Lower leg skin (tissue), 4 donors: ENCODE measurements at regions not wholly inside any gene's neighbourhood (a gene's known extent, or its start where the extent isn't known, plus 50 kb on each side); places are given as distances from the start of the nearest gene placed in this dataset.

Source experiments
- DNase-seq, 2 donors: peaks; one replicate each; pipeline ENCODE4 v3.0.0-alpha.2; 2019; ENCODE audit warnings: low spot score in 2 of 2
- H3K4me3 ChIP-seq: fragments of 200-600 bp; sonication (generic); 2 replicates; pipeline ENCODE4 v1.5.1; 2017; ENCODE audit warnings: mild to moderate bottlenecking, low read depth; ENCODE audit not compliant: poor library complexity, severe bottlenecking
- POLR2A ChIP-seq, 2 donors: fragments of 450-650 bp; IDR thresholded peaks; one replicate each; pipeline ENCODE4 v1.6.1; 2016 to 2017; ENCODE audit warnings: antibody characterized with exemption in 2 of 2, mild to moderate bottlenecking in 1 of 2, moderate library complexity in 1 of 2
- WGBS, 2 donors: methylation state at CpG; one replicate each; pipeline ENCODE4 v1.1.5; 2018; 5-methylcytosine and 5-hydroxymethylcytosine counted together
- intact Hi-C: fragments of 100-400 bp; cut with DNase I; formaldehyde crosslinking; loops from one replicate; pipeline ENCODE4 v1.15.0; 2023; ENCODE audit warnings: low total_unique reads
- TF ChIP-seq, protein P1 (sequence below), 3 donors: fragments of 450-650 bp; IDR thresholded peaks; one replicate each; pipeline ENCODE4 v1.5.1; 2016; ENCODE audit warnings: antibody characterized with exemption in 3 of 3, mild to moderate bottlenecking in 3 of 3, moderate library complexity in 2 of 3

DNA sequence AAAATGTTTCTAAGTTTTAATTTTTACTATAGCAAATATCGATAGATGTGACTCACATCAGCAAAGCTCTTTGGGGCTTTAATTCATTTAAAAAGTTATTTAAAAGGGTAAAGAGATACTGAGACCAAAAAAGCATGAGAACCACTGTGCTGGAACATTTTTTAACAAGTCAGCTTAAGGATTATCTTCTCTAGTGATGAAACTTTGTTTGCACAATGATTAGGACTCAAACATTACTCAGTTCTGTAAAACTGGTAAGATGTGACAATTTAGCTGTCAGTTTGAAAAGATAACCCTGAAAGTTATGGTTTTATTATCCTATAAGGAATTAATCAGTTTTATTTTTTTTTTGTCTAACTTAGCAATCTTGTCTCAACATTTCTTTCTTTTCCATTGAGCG lies 301.4 kb downstream of the TSN start:
- no peak for DNase-seq
- TF ChIP-seq, protein P1, sequence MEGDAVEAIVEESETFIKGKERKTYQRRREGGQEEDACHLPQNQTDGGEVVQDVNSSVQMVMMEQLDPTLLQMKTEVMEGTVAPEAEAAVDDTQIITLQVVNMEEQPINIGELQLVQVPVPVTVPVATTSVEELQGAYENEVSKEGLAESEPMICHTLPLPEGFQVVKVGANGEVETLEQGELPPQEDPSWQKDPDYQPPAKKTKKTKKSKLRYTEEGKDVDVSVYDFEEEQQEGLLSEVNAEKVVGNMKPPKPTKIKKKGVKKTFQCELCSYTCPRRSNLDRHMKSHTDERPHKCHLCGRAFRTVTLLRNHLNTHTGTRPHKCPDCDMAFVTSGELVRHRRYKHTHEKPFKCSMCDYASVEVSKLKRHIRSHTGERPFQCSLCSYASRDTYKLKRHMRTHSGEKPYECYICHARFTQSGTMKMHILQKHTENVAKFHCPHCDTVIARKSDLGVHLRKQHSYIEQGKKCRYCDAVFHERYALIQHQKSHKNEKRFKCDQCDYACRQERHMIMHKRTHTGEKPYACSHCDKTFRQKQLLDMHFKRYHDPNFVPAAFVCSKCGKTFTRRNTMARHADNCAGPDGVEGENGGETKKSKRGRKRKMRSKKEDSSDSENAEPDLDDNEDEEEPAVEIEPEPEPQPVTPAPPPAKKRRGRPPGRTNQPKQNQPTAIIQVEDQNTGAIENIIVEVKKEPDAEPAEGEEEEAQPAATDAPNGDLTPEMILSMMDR (IDR thresholded peaks at IDR 0.05) = no peak
- TF ChIP-seq POLR2A (IDR thresholded peaks at IDR 0.05) = no peak
- WGBS, 2 donors = 70 to 74% methylated on average over 2 of the region's 2 CpGs
- no peak overlapping the region for H3K4me3 ChIP-seq
- intact Hi-C loops = no loop called here

DNA sequence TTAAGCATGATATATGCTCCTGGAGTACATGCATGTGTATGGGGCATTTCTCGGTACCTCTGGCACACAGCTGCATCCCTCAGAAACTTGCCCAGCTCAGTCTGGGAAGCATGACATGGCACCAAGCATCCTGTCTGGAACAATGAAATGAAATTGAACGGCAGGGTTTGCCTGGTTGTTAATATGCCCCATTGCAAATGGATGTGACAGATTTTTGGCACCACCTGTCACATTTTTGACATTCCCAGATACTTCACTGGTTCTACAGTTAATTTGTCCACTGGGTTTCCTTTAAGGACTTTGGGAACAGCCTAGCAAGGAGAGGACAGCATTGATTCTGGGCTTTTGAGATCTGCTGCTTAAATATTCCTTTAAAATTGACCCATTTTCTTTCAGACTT lies 305.8 kb downstream of the TSN start:
- WGBS, 2 donors = 22 to 23% methylated on average over 2 of the region's 2 CpGs
- TF ChIP-seq, protein P1 (IDR thresholded peaks at IDR 0.05) = no peak
- TF ChIP-seq POLR2A (IDR thresholded peaks at IDR 0.05) = no peak

DNA sequence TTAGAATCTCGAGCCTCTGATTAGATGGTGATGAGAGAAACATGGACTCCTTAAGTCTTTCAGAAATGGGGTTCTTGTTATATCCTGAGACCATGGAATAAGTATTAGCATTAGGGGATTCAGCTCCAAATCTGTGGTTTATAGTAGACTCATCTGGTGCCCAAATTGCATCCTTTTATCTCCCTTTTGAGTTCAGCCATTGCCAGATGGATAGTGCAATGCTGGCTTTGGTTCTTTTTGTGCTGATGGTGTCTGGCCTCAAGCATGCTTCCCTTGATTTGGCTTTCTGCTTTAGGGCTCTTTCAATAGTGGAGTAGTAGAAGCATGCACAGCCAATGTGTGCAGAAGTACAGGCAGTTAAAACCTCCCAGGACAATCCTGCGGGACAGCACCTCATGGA lies 306.4 kb downstream of the TSN start:
- no peak for DNase-seq
- intact Hi-C loops = no loop called here
- H3K4me3 ChIP-seq = no peak overlapping the region
- TF ChIP-seq, protein P1 (IDR thresholded peaks at IDR 0.05) = no peak
- no peak for TF ChIP-seq POLR2A (IDR thresholded peaks at IDR 0.05)
- WGBS, 2 donors = 52 to 66% methylated on average over 2 of the region's 2 CpGs

More for the DNA sequence above, 305.8 kb downstream of the TSN start:
- no peak overlapping the region for H3K4me3 ChIP-seq
- no peak for DNase-seq
- intact Hi-C loops = no loop called here

DNA sequence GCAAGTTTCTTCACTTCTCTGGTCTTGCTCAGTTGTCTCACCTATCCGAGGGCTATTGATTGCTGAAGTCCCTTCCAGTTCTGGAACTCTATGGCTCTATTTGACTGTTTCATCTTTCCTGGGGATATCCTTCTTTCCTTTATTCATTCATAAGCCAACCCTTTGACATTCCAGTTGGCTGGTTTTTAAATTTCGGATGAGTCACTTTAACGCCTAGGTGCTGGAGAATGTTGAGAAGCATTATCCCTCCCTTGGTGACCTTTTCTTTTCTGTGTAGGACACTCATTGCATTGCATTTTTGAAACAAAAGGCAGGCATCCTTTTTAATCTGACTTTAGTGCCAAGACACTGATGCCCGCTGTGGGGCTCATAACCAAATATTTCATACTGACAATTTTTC lies 307.1 kb downstream of the TSN start:
- intact Hi-C loops = no loop called here
- WGBS, 2 donors = 64 to 66% methylated on average over 4 of the region's 4 CpGs
- TF ChIP-seq, protein P1 (IDR thresholded peaks at IDR 0.05) = no peak
- no peak for TF ChIP-seq POLR2A (IDR thresholded peaks at IDR 0.05)
- no peak for DNase-seq
- no peak overlapping the region for H3K4me3 ChIP-seq

DNA sequence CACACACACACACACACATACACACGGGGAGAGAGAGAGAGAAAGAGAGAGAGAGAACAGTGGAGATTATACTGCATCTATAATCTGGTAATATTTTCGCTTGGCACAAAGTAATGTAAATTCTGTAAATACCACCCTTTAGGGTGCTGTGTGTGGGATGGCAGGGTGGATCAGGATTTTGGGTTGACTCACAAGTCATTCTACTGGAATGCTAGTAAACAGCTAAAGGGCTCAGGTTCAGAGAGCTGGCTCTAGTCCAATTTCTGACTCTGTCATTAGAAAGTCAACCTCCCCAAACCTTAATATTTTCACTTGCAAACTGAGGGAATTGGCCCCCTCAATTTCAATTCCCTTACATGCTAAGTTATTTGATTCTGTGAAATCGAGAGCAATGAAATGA lies 308.3 kb downstream of the TSN start:
- 63 to 65% methylated on average over 3 of the region's 3 CpGs for WGBS, 2 donors
- DNase-seq = no peak
- TF ChIP-seq, protein P1 (IDR thresholded peaks at IDR 0.05) = no peak
- TF ChIP-seq POLR2A (IDR thresholded peaks at IDR 0.05) = no peak
- H3K4me3 ChIP-seq = no peak overlapping the region
- intact Hi-C loops = no loop called here

DNA sequence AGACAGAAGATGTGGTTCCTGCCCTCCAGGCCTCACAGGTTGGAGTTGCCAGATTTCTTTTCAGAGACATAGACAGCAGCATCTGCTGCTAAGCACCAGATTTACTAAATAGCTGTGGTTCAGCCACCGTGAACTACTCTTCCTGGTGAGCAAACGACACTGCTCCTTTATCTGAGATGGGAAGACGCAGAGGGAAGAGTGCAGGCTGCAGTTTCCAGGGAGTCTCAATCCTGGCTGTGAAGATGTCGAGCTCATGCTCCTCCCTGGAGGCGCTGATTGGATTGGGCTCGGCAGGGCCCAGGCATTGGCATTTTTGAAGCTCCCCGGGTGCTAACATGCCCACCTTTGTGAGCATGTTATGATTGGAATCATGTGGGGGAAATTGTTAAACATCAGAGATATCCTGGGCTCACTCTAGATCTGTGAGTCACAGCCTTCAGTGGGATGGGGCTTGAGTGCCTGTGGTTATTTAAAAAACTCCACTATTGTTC lies 314.8 kb downstream of the TSN start:
- no peak for DNase-seq
- WGBS, 2 donors = 51 to 56% methylated on average over 7 of the region's 7 CpGs
- H3K4me3 ChIP-seq = no peak overlapping the region
- intact Hi-C loops = no loop called here
- no peak for TF ChIP-seq POLR2A (IDR thresholded peaks at IDR 0.05)
- TF ChIP-seq, protein P1 (IDR thresholded peaks at IDR 0.05) = no peak
